ENCODE measurements at regions not wholly inside any gene's neighbourhood (a gene's known extent, or its start where the extent isn't known, plus 50 kb on each side); places are given as distances from the start of the nearest gene placed in this dataset.

DNA sequence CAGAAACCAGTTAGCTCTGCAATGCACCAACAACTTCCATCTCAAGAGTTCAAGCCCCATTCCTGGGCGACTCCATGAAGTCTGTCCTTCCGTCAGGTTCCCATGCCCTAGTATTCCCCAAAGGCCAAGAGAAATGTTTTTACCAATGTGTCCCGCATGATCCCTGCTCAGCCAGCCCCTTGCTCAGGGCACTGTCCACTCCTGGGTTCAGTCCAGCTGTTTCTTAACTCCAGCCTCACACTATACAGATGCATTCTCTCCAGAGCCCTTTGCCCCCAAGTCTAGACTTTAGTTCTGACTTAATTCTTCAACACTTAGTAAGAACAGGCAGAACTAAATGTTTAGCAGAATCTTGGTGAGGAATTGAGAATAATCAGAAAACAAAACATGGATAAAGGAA lies 497.5 kb downstream of the SOX6 start:
- in situ Hi-C loops (cut with MboI; ENCODE audit: low pct_unique_long_range_greater_than_20kb, low sequenced_read_pairs, unreplicated experiment), result no loop called here

DNA sequence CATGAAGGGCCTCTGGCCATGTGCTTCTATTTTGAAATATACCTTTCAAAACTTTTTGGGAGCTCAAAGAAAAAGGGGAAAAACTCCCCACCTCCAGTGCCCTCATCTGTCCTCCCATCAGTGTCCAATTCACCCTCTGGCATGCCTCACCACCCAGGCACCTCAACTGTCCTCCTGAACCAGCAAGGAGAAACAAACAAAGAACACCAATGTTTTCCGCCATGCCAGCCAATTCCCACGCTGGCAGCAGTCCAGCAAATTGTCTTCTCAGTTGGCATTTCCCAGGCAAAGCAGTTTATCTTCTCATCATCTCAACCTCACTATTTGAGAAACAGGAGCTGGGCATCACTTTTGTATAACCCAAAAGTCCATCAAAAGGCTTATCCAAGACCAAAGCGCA lies 496.9 kb downstream of the SOX6 start:
- TF ChIP-seq, protein P1, sequence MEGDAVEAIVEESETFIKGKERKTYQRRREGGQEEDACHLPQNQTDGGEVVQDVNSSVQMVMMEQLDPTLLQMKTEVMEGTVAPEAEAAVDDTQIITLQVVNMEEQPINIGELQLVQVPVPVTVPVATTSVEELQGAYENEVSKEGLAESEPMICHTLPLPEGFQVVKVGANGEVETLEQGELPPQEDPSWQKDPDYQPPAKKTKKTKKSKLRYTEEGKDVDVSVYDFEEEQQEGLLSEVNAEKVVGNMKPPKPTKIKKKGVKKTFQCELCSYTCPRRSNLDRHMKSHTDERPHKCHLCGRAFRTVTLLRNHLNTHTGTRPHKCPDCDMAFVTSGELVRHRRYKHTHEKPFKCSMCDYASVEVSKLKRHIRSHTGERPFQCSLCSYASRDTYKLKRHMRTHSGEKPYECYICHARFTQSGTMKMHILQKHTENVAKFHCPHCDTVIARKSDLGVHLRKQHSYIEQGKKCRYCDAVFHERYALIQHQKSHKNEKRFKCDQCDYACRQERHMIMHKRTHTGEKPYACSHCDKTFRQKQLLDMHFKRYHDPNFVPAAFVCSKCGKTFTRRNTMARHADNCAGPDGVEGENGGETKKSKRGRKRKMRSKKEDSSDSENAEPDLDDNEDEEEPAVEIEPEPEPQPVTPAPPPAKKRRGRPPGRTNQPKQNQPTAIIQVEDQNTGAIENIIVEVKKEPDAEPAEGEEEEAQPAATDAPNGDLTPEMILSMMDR (IDR thresholded peaks at IDR 0.05; ENCODE audit: extremely low read depth, insufficient read depth, missing control alignments), result no peak
- in situ Hi-C loops (cut with MboI; ENCODE audit: low pct_unique_long_range_greater_than_20kb, low sequenced_read_pairs, unreplicated experiment), result no loop called here
- DNase-seq (ENCODE audit: low spot score), result no peak

More for the DNA sequence above, 497.5 kb downstream of the SOX6 start:
- TF ChIP-seq, protein P1 (IDR thresholded peaks at IDR 0.05; ENCODE audit: extremely low read depth, insufficient read depth, missing control alignments), result no peak
- no peak for DNase-seq (ENCODE audit: low spot score)

DNA sequence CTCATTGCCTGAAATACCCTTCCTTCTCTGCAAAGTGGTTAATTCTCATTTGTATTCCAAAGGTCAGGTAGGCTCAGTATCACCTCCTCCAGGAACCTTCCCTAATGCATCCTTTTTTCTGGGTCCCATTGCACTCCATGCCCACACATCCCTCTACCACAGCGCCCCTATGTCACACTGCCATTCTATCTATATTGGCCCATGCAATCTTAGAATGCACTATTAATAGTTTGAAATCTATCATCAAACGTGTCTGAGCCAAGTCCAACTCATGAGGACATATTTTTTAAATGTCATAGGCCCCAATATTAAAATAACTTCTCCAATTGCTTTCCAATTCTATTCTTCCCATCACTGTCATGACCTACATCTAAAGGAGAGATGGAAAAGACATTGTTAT lies 495.1 kb downstream of the SOX6 start:
- in situ Hi-C loops (cut with MboI; ENCODE audit: low pct_unique_long_range_greater_than_20kb, low sequenced_read_pairs, unreplicated experiment), result no loop called here
- TF ChIP-seq, protein P1 (IDR thresholded peaks at IDR 0.05; ENCODE audit: extremely low read depth, insufficient read depth, missing control alignments), result no peak
- no peak for DNase-seq (ENCODE audit: low spot score)

DNA sequence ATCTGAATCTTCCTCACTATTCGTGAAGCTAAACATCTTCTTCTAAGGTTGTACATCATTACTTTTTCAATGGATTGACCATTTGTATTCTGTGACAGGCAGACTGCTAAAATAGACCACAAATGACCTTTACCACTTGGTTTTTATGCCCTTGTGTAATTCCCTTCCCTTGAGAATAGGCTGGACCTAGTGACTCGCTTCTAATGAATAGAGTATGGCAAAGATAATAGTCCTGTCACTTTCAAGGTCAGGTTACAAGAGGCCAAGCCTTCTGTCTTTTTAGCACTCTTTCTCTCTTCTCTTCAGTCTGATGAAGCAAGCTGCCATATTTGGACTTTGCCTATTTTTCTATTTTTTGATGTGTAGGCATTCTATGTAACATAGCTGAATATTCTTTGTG lies 492.9 kb downstream of the SOX6 start:
- DNase-seq (ENCODE audit: low spot score), result no peak
- TF ChIP-seq, protein P1 (IDR thresholded peaks at IDR 0.05; ENCODE audit: extremely low read depth, insufficient read depth, missing control alignments), result no peak
- in situ Hi-C loops (cut with MboI; ENCODE audit: low pct_unique_long_range_greater_than_20kb, low sequenced_read_pairs, unreplicated experiment), result no loop called here

DNA sequence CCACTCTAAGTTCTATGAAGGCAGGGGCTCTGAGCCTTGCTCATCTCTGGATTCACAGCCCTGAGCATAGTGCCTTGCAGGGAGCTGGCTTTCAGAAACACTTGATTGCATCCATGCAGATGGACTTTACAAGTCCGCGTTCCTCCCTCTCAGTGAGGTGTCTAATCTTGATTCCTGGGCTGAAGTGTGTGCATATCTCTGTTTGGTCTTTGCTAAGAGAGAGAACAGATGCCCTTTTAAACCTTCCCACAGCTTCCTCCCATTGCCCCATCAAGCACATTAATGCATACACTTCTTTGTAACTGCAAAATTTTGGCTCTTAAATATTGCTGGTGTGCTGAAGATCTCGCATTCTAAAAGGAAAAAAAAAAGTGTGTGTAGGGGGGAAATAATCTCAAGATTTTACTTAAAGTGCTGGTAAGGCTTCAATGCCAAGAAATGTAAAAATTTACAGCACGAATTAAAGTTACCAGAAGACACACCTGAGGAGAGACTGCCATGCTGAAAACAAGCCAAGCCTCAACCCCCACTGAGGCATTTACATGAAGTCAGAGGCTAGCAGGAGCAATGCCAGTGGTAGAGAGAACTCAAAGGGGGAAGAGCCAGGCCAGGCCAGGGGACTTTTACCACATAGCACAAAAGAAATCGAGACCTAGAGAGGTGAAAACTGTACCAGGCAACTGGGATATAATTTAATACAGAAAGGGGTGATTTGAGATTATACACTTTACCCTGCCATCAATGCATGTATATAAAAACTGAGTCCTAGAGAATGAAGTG lies 492.1 kb downstream of the SOX6 start:
- no peak for DNase-seq (ENCODE audit: low spot score)
- TF ChIP-seq, protein P1 (IDR thresholded peaks at IDR 0.05; ENCODE audit: extremely low read depth, insufficient read depth, missing control alignments), result no peak
- in situ Hi-C loops (cut with MboI; ENCODE audit: low pct_unique_long_range_greater_than_20kb, low sequenced_read_pairs, unreplicated experiment), result no loop called here

DNA sequence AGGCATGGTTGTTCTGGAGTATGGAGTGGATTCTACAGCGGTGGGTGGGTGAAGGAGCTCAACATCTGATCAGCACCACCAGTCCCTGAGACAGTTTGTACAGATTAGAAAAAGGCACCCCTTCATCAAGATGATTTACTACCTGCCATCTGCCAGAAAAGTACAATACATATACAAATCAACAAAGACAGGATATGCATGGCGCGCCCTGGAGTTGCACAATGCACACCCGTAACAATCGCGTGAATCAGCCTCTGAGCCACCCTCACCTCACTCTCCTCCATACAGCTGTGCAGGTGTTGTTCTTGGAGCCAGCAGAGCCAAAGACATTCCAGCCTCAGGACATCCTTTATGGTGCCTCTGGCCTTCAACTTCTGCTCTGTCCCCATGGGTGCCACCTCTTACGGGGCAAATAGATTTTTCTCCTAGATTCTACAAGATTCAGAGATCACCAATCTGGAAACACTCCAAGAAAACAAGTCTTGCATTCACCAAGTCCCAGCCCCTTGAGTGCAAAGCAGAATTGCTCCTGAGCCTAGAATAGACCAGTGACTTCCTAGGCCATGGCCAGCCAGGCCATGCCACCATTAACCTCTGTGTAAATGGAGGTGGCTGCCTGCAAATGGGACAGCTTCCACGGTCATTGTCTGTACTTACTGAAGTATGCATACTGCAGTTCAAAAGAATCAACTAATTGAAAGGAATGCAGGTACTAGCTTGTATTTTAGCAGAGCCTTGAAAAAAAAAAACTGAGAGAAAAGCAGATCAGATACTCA lies 490.9 kb downstream of the SOX6 start:
- TF ChIP-seq, protein P1 (IDR thresholded peaks at IDR 0.05; ENCODE audit: extremely low read depth, insufficient read depth, missing control alignments), result no peak
- in situ Hi-C loops (cut with MboI; ENCODE audit: low pct_unique_long_range_greater_than_20kb, low sequenced_read_pairs, unreplicated experiment), result no loop called here

More for the DNA sequence above, 490.9 kb downstream of the SOX6 start:
- DNase-seq (ENCODE audit: low spot score), result no peak
